DMS114 treated with DMSO at 0.1 percent for 48 hours (cell line): ENCODE measurements at regions not wholly inside any gene's neighbourhood (a gene's known extent, or its start where the extent isn't known, plus 50 kb on each side); places are given as distances from the start of the nearest gene placed in this dataset.

Experiments used
- DNase-seq: peaks from one replicate; lab custom pipeline; 2025; ENCODE audit not compliant: unreplicated experiment; lab: John Stamatoyannopoulos, UW

- no peak for DNase-seq
Measured at GRCh38 chr2:41993435-41993925, 54.3 kb upstream of the PKDCC start.

GRCh38 chr2:41994233-41994637 is 53.6 kb upstream of the PKDCC start:
- no peak for DNase-seq

GRCh38 chr2:41994661-41995060 is 53.2 kb upstream of the PKDCC start:
- DNase-seq, result no peak

- no peak for DNase-seq
Measured at GRCh38 chr2:41997561-41997960, 50.3 kb upstream of the PKDCC start.
